ENCODE measurements at regions not wholly inside any gene's neighbourhood (a gene's known extent, or its start where the extent isn't known, plus 50 kb on each side); places are given as distances from the start of the nearest gene placed in this dataset.

DNA sequence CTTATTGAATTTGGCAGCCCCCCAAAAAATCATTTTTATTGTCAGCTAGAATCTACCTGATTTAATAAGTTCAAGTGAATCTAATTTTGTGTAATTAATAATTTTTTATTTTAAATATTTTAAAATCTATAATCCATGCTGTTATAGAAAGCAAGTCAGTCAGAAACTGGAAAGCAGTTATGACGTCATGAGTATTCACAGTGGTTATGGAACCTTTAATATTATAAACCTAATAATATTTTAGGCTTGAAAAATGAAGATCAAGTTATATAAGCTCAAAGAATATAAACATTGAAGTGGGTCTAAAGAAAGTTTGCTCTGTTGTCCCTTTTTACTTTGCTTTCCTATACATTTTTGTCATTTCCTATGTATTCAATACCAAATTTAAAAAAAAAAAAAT is 1075.1 kb upstream of the EPHA7 start:
- TF ChIP-seq POLR2A (IDR thresholded peaks at IDR 0.05) (no peak), EP300 (IDR thresholded peaks at IDR 0.05) (no peak)
- TF ChIP-seq, protein P1, sequence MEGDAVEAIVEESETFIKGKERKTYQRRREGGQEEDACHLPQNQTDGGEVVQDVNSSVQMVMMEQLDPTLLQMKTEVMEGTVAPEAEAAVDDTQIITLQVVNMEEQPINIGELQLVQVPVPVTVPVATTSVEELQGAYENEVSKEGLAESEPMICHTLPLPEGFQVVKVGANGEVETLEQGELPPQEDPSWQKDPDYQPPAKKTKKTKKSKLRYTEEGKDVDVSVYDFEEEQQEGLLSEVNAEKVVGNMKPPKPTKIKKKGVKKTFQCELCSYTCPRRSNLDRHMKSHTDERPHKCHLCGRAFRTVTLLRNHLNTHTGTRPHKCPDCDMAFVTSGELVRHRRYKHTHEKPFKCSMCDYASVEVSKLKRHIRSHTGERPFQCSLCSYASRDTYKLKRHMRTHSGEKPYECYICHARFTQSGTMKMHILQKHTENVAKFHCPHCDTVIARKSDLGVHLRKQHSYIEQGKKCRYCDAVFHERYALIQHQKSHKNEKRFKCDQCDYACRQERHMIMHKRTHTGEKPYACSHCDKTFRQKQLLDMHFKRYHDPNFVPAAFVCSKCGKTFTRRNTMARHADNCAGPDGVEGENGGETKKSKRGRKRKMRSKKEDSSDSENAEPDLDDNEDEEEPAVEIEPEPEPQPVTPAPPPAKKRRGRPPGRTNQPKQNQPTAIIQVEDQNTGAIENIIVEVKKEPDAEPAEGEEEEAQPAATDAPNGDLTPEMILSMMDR (IDR thresholded peaks at IDR 0.05): no peak
- DNase-seq: no peak
- no peaks in the 10 kb centered on the region for H3K36me3 ChIP-seq
- 86 to 93% (median 91%) methylated on average over 1 of the region's 1 CpG for WGBS, 3 donors
- no peaks in the 10 kb centered on the region for H3K4me1 ChIP-seq (ENCODE audit: insufficient read depth)
- intact Hi-C loops (cut with DNase I): no loop called here
- H3K4me3 ChIP-seq: no peak overlapping the region
- H3K27ac ChIP-seq: no peak overlapping the region
- no peaks in the 10 kb centered on the region for H3K9me3 ChIP-seq
- no peaks in the 10 kb centered on the region for H3K27me3 ChIP-seq

DNA sequence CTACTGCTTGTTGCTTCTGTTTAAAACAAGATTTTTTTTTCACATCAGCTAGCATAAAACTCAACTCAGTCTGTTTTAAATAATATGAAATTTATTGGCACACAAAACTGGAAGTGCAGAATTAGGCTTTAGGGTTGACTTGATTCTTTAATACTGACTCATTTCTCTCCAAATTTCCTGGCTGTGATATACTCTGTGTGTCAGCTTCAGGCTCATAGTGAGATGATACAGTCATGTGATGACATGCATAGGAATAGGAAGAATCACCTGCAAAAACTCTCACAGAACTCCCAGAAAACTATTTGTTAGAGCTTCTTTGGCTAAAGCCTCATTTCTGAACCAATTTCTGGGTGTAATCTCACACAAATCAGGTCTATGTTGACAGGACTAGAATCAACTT is 1068.0 kb upstream of the EPHA7 start:
- TF ChIP-seq EP300 (IDR thresholded peaks at IDR 0.05) (no peak), POLR2A (IDR thresholded peaks at IDR 0.05) (no peak)
- TF ChIP-seq, protein P1 (IDR thresholded peaks at IDR 0.05): no peak
- DNase-seq: no peak
- Histone ChIP-seq H3K27ac (no peak overlapping the region), H3K9me3 (no peaks in the 10 kb centered on the region), H3K27me3 (no peaks in the 10 kb centered on the region), H3K4me3 (no peak overlapping the region), H3K4me1 (ENCODE audit: insufficient read depth) (no peaks in the 10 kb centered on the region), H3K36me3 (no peaks in the 10 kb centered on the region)
- intact Hi-C loops (cut with DNase I): no loop called here

DNA sequence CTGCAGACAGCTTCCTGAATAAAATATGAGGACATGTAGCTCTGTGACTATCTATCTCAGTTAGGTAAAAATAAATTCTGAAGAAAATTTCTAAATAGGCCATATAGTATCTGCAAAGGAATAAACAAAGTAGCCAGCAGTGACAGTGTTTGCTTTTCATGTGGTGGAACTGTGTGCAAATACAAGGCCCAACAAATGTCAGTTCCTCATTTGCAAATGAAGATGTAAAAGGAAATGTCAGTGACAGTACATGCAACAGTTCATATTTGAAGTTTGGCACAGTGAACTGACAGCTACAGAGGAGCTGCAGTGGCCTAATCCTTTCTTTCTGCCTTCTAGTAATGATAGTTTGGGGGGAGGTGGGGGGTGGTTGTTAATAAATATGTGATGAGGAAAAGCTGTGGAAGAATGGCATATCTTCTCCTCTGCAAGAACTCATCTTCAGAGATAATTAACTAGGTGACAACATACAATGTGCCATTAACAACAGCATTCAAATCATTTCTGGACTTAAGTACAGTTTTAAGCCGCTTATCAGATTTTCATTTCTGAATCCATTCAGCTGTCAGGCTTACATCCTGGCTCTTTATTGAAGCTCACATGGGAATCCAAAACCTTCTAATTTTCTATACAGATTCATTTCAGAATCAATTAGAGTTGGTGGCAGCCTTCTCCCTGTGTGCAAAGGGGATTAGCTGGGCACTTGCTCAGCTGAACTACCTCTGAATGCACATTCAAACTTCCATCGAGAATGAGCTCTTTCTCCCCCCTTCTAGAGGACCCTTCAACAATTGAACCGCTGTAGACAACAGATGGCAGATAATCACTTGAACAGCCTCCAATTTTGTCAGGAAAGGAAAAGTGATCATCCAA is 1059.0 kb upstream of the EPHA7 start:
- intact Hi-C loops (cut with DNase I): no loop called here
- H3K36me3 ChIP-seq: no peaks in the 10 kb centered on the region
- H3K27ac ChIP-seq: no peak overlapping the region
- H3K4me1 ChIP-seq (ENCODE audit: insufficient read depth): no peaks in the 10 kb centered on the region
- H3K27me3 ChIP-seq: no peaks in the 10 kb centered on the region
- no peaks in the 10 kb centered on the region for H3K9me3 ChIP-seq
- 53 to 74% (median 55%) methylated on average over 3 of the region's 3 CpGs for WGBS, 3 donors
- TF ChIP-seq POLR2A (IDR thresholded peaks at IDR 0.05) (no peak), EP300 (IDR thresholded peaks at IDR 0.05) (no peak)
- TF ChIP-seq, protein P1 (IDR thresholded peaks at IDR 0.05): no peak
- DNase-seq: no peak
- no peak overlapping the region for H3K4me3 ChIP-seq

DNA sequence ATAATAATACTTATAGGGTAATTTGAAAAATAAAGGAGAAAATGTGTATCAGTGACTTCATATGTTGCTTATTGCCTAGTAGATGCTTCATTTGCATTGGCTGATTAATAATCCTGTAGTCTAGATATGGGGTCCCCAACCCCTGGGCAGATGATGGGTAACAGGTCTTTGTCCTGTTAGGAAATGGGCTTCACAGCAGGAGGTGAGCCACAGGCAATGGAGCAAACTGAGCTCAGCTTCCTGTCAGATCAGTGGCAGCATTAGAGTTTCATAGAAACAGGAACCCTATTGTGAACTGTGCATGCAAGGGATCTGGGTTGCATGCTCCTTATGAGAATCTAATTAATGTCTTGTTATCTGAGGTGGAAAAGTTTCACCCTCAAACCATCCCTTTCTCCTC is 1049.5 kb upstream of the EPHA7 start:
- H3K4me1 ChIP-seq (ENCODE audit: insufficient read depth): no peaks in the 10 kb centered on the region
- no peak for DNase-seq
- TF ChIP-seq POLR2A (IDR thresholded peaks at IDR 0.05) (no peak), EP300 (IDR thresholded peaks at IDR 0.05) (no peak)
- TF ChIP-seq, protein P1 (IDR thresholded peaks at IDR 0.05): no peak
- H3K27ac ChIP-seq: no peak overlapping the region
- no peaks in the 10 kb centered on the region for H3K27me3 ChIP-seq
- intact Hi-C loops (cut with DNase I): no loop called here
- no peaks in the 10 kb centered on the region for H3K9me3 ChIP-seq
- H3K4me3 ChIP-seq: no peak overlapping the region
- H3K36me3 ChIP-seq: no peaks in the 10 kb centered on the region

Measured in ovary (tissue), 7 donors.